ENCODE measurements at regions not wholly inside any gene's neighbourhood (a gene's known extent, or its start where the extent isn't known, plus 50 kb on each side); places are given as distances from the start of the nearest gene placed in this dataset.

DNA sequence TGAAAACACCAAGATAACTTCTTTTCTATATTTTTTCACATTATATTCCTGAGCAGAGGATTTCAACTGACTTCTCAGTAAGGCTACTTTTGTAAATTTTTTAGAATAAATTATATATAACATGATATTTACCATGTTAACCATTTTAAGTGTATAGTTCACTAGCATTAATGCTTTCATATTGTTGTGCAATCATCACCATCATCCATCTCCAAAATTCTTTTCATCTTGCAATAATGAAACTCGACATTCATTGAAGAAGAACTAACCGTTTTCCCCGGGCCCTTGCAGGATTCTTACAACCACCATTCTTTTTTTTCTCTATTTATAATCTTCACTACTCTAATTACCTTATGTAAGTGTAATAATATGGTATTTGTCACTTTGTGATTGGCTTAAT, 1036.1 kb downstream of the LRFN5 start:
- in situ Hi-C loops (cut with MboI; ENCODE audit: low sequenced_read_pairs, unreplicated experiment) = no loop called here
- TF ChIP-seq, protein P1, sequence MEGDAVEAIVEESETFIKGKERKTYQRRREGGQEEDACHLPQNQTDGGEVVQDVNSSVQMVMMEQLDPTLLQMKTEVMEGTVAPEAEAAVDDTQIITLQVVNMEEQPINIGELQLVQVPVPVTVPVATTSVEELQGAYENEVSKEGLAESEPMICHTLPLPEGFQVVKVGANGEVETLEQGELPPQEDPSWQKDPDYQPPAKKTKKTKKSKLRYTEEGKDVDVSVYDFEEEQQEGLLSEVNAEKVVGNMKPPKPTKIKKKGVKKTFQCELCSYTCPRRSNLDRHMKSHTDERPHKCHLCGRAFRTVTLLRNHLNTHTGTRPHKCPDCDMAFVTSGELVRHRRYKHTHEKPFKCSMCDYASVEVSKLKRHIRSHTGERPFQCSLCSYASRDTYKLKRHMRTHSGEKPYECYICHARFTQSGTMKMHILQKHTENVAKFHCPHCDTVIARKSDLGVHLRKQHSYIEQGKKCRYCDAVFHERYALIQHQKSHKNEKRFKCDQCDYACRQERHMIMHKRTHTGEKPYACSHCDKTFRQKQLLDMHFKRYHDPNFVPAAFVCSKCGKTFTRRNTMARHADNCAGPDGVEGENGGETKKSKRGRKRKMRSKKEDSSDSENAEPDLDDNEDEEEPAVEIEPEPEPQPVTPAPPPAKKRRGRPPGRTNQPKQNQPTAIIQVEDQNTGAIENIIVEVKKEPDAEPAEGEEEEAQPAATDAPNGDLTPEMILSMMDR (IDR thresholded peaks at IDR 0.05; ENCODE audit: borderline replicate concordance, control extremely low read depth, extremely low read depth, insufficient read depth, missing control alignments) = no peak
- no peak for DNase-seq (ENCODE audit: low spot score)

DNA sequence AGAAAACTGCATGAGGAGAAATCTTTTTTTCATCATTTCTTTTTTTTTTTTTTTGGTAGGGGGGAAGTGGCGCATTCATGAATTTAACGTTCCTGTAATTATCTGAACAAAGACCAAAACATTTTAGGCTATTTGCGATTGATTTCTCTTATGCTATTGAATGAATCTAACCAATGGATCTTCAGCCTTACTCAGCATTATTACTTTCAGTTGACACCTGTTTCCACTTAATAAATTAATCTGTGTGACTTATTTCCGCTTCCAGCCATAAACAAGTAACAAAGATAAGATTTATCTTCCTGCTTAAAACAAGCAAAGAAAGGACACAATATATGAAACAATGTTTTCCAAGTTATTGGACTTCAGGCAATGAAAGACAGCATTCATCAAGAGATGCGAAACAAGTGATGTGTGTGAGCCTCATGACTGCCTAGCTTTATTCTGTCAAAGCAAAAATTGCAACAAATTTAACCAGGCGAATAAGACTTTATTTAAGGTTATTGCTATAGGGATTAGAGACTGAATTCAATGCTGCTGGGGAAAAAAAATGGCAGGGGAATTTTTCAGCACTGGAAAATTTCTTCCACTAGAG, 1026.9 kb downstream of the LRFN5 start:
- no peak for DNase-seq (ENCODE audit: low spot score)
- TF ChIP-seq, protein P1 (IDR thresholded peaks at IDR 0.05; ENCODE audit: borderline replicate concordance, control extremely low read depth, extremely low read depth, insufficient read depth, missing control alignments) = no peak
- in situ Hi-C loops (cut with MboI; ENCODE audit: low sequenced_read_pairs, unreplicated experiment) = no loop called here

DNA sequence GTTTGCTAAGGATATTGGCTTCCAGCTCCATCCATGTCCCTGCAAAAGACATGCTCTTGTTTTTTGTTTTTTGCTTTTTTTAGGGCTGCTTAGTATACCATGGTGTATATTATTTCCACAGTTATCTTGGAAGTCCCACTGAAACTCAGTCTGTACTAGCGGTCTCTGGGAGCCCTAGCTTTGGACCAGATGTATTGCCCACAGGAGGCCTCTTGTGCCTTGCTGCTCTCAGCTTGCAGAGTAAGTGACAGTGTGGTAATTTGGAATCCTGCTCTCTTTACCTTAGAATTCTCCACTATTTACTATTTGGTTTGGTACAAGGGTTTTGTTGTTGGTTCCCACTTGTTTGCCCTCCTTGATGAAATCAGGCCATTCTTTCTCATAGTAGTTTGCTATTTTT, 1022.9 kb downstream of the LRFN5 start:
- no peak for DNase-seq (ENCODE audit: low spot score)
- in situ Hi-C loops (cut with MboI; ENCODE audit: low sequenced_read_pairs, unreplicated experiment) = no loop called here
- TF ChIP-seq, protein P1 (IDR thresholded peaks at IDR 0.05; ENCODE audit: borderline replicate concordance, control extremely low read depth, extremely low read depth, insufficient read depth, missing control alignments) = no peak

DNA sequence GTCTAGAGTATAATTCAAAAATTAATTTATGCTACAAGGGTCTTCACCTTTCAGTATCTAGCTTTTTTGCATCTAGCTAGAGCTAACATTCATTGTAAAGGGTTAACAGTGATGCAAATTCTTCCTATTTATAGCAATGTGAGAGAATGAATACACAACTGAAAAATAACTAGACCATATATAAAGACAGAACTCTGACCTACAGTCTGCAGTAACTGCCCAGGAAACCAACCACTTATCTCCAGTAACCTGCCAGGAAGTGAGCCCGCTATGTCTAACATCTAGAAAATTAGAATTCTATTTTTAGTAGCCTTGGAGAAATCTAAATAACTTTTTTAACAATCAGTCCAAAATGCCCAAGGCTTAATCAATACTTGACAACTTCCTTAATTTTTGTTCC, 1021.9 kb downstream of the LRFN5 start:
- no peak for DNase-seq (ENCODE audit: low spot score)
- in situ Hi-C loops (cut with MboI; ENCODE audit: low sequenced_read_pairs, unreplicated experiment) = no loop called here
- TF ChIP-seq, protein P1 (IDR thresholded peaks at IDR 0.05; ENCODE audit: borderline replicate concordance, control extremely low read depth, extremely low read depth, insufficient read depth, missing control alignments) = no peak

DNA sequence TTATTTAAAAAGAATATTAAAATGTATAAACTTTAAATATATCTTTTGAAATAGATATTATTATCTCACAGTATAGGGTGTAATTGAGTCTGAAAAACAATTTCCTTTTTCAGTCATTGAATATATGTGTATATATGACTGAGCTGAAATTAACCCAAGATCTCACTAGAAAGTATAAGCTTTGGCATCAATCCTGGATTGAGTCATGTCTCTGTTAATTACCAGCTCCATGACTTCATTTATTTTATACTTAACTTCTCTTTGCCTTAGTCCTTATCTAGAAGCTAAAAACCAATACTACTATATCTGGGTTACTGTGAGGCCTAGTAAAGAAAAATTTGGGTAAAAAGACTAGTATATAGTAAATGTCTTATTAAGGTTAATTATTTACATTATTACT, 1020.3 kb downstream of the LRFN5 start:
- in situ Hi-C loops (cut with MboI; ENCODE audit: low sequenced_read_pairs, unreplicated experiment) = no loop called here
- DNase-seq (ENCODE audit: low spot score) = no peak
- TF ChIP-seq, protein P1 (IDR thresholded peaks at IDR 0.05; ENCODE audit: borderline replicate concordance, control extremely low read depth, extremely low read depth, insufficient read depth, missing control alignments) = no peak

DNA sequence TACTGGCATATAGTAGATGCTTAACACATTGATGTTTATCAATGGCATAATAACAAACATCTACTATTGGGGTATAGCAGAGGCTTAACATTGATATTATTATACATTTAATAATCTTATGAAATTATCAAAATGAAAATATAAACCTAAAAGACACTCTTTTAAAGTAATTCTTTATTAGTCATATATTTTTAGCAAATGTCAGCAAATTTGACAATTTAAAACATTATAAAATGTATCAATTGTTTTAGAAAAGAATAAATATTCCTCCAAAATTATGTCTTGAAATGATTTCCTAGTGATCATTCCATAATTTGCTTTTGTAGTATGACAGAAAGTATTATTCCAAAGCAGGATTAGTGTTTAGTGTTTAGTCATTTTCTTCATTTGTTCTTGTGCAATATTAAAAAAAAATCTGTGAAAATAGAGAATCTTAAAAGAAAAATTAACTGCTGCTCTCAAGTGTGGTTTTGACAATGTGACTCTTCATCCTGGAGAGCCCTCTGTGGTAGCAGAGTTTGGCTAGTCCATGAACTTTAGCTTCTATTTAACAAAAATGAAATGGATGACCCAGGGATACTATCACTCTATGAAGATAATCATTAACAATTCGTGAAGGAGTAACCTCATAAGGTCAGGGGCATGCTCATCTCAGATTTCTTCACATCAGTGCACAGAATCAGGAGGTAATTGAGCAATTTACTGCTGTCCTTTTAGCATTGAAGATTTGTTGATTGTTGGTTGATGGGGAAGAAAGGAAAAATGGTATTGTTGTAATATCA, 1018.5 kb downstream of the LRFN5 start:
- TF ChIP-seq, protein P1 (IDR thresholded peaks at IDR 0.05; ENCODE audit: borderline replicate concordance, control extremely low read depth, extremely low read depth, insufficient read depth, missing control alignments) = no peak
- in situ Hi-C loops (cut with MboI; ENCODE audit: low sequenced_read_pairs, unreplicated experiment) = no loop called here
- DNase-seq (ENCODE audit: low spot score) = no peak

Measured in GM13976 (cell line).